IMR-90 (cell line): ENCODE measurements at regions not wholly inside any gene's neighbourhood (a gene's known extent, or its start where the extent isn't known, plus 50 kb on each side); places are given as distances from the start of the nearest gene placed in this dataset.

ENCODE experiments used
- ATAC-seq: fragments of 200-7000 bp; cut with Tn5 transposase; 2 replicates; pipeline ENCODE4 v1.9.1; 2020; ENCODE audit warnings: low read depth, mild to moderate bottlenecking, moderate library complexity
- BruUV-seq: library from RNA; stranded (reverse); fragments of 400-500 nt; replicated peaks from 2 replicates; lab custom pipeline; 2021; lab: Mats Ljungman, UMichigan
- CTCF ChIA-PET: fragments of 300-600 bp; formaldehyde crosslinking; extraction: SDS; loops from one replicate; lab custom pipeline; 2021; ENCODE audit warnings: antibody characterized with exemption; lab: Yijun Ruan, JAX
- POLR2A ChIA-PET: fragments of 300-600 bp; sonication (Branson Sonifier 250); formaldehyde crosslinking; loops from one replicate; lab custom pipeline; 2022; ENCODE audit warnings: antibody characterized with exemption; ENCODE audit not compliant: unreplicated experiment; lab: Charles Lee
- DNase-seq: peaks from one replicate; pipeline ENCODE4 v3.0.0; 2013
- H2AFZ ChIP-seq: replicated peaks from 2 replicates; pipeline ENCODE3; 2013; ENCODE audit warnings: low read length, mild to moderate bottlenecking; ENCODE audit not compliant: poor library complexity
- H2AK5ac ChIP-seq: 2 replicates; pipeline ENCODE4 v1.6.1; 2013; ENCODE audit warnings: low read depth, low read length, inconsistent platforms
- H2AK9ac ChIP-seq: replicated peaks from 2 replicates; pipeline ENCODE3; 2013; ENCODE audit warnings: mild to moderate bottlenecking, low read depth, low read length, moderate library complexity; ENCODE audit not compliant: poor library complexity
- H2BK120ac ChIP-seq: 2 replicates; pipeline ENCODE4 v1.6.1; 2013; ENCODE audit warnings: low read depth, low read length, inconsistent platforms
- H2BK15ac ChIP-seq: 3 replicates; pipeline ENCODE4 v1.6.1; 2013; ENCODE audit warnings: low read depth, low read length, inconsistent platforms
- H2BK20ac ChIP-seq: 2 replicates; pipeline ENCODE4 v1.6.1; 2013; ENCODE audit warnings: low read depth, mild to moderate bottlenecking, inconsistent platforms, low read length, moderate library complexity
- H2BK5ac ChIP-seq: 2 replicates; pipeline ENCODE4 v1.6.1; 2013; ENCODE audit warnings: mild to moderate bottlenecking, low read depth, low read length, inconsistent platforms; ENCODE audit not compliant: poor library complexity, severe bottlenecking
- H3K14ac ChIP-seq: replicated peaks from 2 replicates; pipeline ENCODE4 v1.6.1; 2013; ENCODE audit warnings: low read depth, low read length, inconsistent platforms
- H3K18ac ChIP-seq: 2 replicates; pipeline ENCODE4 v1.6.1; 2013; ENCODE audit warnings: low read depth, low read length, control low read depth
- H3K23ac ChIP-seq: 2 replicates; pipeline ENCODE4 v1.6.1; 2013; ENCODE audit warnings: low read depth, low read length, inconsistent platforms
- H3K27ac ChIP-seq: 2 replicates; pipeline ENCODE4 v1.5.1; 2013; ENCODE audit warnings: mild to moderate bottlenecking, control low read depth, low read length; ENCODE audit not compliant: insufficient read depth
- H3K27me3 ChIP-seq: 2 replicates; pipeline ENCODE4 v1.6.1; 2013; ENCODE audit warnings: low read length; ENCODE audit not compliant: control insufficient read depth, insufficient read depth
- H3K36me3 ChIP-seq: 2 replicates; pipeline ENCODE4 v1.6.1; 2013; ENCODE audit warnings: low read length, mixed read lengths; ENCODE audit not compliant: control insufficient read depth, insufficient read depth
- H3K4ac ChIP-seq: 2 replicates; pipeline ENCODE4 v1.6.1; 2013; ENCODE audit warnings: low read depth, low read length, inconsistent platforms
- H3K4me1 ChIP-seq: 2 replicates; pipeline ENCODE4 v1.6.1; 2013; ENCODE audit warnings: low read length, mixed read lengths; ENCODE audit not compliant: control insufficient read depth, insufficient read depth
- H3K4me2 ChIP-seq: 2 replicates; pipeline ENCODE4 v1.6.1; 2013; ENCODE audit warnings: low read depth, mild to moderate bottlenecking, control low read depth, low read length, moderate library complexity
- H3K4me3 ChIP-seq: 2 replicates; pipeline ENCODE4 v1.5.1; 2013; ENCODE audit warnings: low read depth, mild to moderate bottlenecking, control low read depth, low read length, moderate library complexity; ENCODE audit not compliant: insufficient read depth
- H3K56ac ChIP-seq: 2 replicates; pipeline ENCODE4 v1.6.1; 2013; ENCODE audit warnings: low read length, inconsistent platforms; ENCODE audit not compliant: insufficient read depth; ENCODE audit errors: extremely low read depth
- H3K79me1 ChIP-seq, 2 experiments: 2 replicates each; pipeline ENCODE4 v1.6.1; 2013; ENCODE audit warnings: low read length in 2 of 2, inconsistent platforms in 1 of 2, low read depth in 1 of 2
- H3K9ac ChIP-seq: 2 replicates; pipeline ENCODE4 v1.6.1; 2013; ENCODE audit warnings: low read depth, low read length, control low read depth
- H3K9me1 ChIP-seq: 2 replicates; pipeline ENCODE4 v1.6.1; 2013; ENCODE audit warnings: low read length, inconsistent platforms; ENCODE audit not compliant: insufficient read depth
- H3K9me3 ChIP-seq: 2 replicates; pipeline ENCODE4 v1.6.1; 2013; ENCODE audit warnings: low read length; ENCODE audit not compliant: control insufficient read depth, insufficient read depth
- H4K20me1 ChIP-seq: 2 replicates; pipeline ENCODE4 v1.6.1; 2013; ENCODE audit warnings: low read length, inconsistent platforms; ENCODE audit not compliant: insufficient read depth
- H4K5ac ChIP-seq: 2 replicates; pipeline ENCODE4 v1.6.1; 2013; ENCODE audit warnings: mild to moderate bottlenecking, low read depth, low read length, control low read depth
- H4K8ac ChIP-seq, 2 experiments: 2 replicates each; pipeline ENCODE4 v1.6.1; 2013; ENCODE audit warnings: low read depth in 2 of 2, low read length in 2 of 2, control low read depth in 1 of 2, inconsistent platforms in 1 of 2
- H4K91ac ChIP-seq: 2 replicates; pipeline ENCODE4 v1.6.1; 2013; ENCODE audit warnings: low read depth, low read length, inconsistent platforms; ENCODE audit not compliant: insufficient read depth
- BHLHE40 ChIP-seq: fragments of 150-350 bp; IDR thresholded peaks from 2 replicates; pipeline ENCODE4 v1.6.1; 2016; ENCODE audit warnings: mild to moderate bottlenecking, low read depth, low read length
- CHD1 ChIP-seq: IDR thresholded peaks from 2 replicates; pipeline ENCODE4 v1.6.1; 2012; ENCODE audit warnings: low read depth, low read length, improper control_type of control experiment
- ELK1 ChIP-seq: fragments of 150-350 bp; IDR thresholded peaks from 2 replicates; pipeline ENCODE4 v1.6.1; 2016; ENCODE audit warnings: low read depth, mild to moderate bottlenecking, low read length, moderate library complexity, borderline replicate concordance
- FOS ChIP-seq: fragments of 150-350 bp; IDR thresholded peaks from 2 replicates; pipeline ENCODE4 v1.6.1; 2016; ENCODE audit warnings: low read depth, low read length
- MAFK ChIP-seq: IDR thresholded peaks from 2 replicates; pipeline ENCODE4 v1.6.1; 2012; ENCODE audit warnings: low read depth, low read length, improper control_type of control experiment
- MAZ ChIP-seq: IDR thresholded peaks from 2 replicates; pipeline ENCODE4 v1.6.1; 2012; ENCODE audit warnings: low read depth, mild to moderate bottlenecking, low read length, improper control_type of control experiment, moderate library complexity, borderline replicate concordance
- MXI1 ChIP-seq: IDR thresholded peaks from 2 replicates; pipeline ENCODE4 v1.6.1; 2012; ENCODE audit warnings: low read depth, mild to moderate bottlenecking, low read length, moderate library complexity, borderline replicate concordance
- RAD21 ChIP-seq: IDR thresholded peaks from 2 replicates; pipeline ENCODE4 v1.6.1; 2012; ENCODE audit warnings: low read length, improper control_type of control experiment
- RCOR1 ChIP-seq: IDR thresholded peaks from 2 replicates; pipeline ENCODE4 v1.6.1; 2012; ENCODE audit warnings: mild to moderate bottlenecking, low read length, improper control_type of control experiment; ENCODE audit not compliant: insufficient replicate concordance
- RFX5 ChIP-seq: IDR thresholded peaks from 2 replicates; pipeline ENCODE4 v1.8.0; 2012; ENCODE audit warnings: low read depth, mild to moderate bottlenecking, low read length, moderate library complexity
- SMC3 ChIP-seq: fragments of 150-350 bp; IDR thresholded peaks from 2 replicates; pipeline ENCODE4 v1.6.1; 2016; ENCODE audit warnings: low read depth, mild to moderate bottlenecking, antibody characterized with exemption, low read length, moderate library complexity
- USF2 ChIP-seq: fragments of 150-350 bp; IDR thresholded peaks from 2 replicates; pipeline ENCODE4 v1.6.1; 2017; ENCODE audit warnings: mild to moderate bottlenecking, antibody characterized with exemption, low read length, low read depth
- WGBS, 2 experiments: methylation state at CpG; one replicate each; pipeline versions ENCODE4 v1.1.5 to v1.1.7; 2013; ENCODE audit warnings: missing lambda C conversion rate in 2 of 2; ENCODE audit not compliant: insufficient read length in 1 of 2; ENCODE audit errors: extremely low coverage in 2 of 2; 5-methylcytosine and 5-hydroxymethylcytosine counted together
- dilution Hi-C: fragments of 300-500 bp; cut with HindIII; formaldehyde crosslinking; loops from one replicate; pipeline ENCODE4 v1.14.3; 2018; ENCODE audit warnings: low sequenced_read_pairs; ENCODE audit not compliant: unreplicated experiment
- in situ Hi-C: fragments of 300-500 bp; cut with MboI; formaldehyde crosslinking; loops from 3 replicates; pipeline ENCODE4 v1.14.3; 2019; ENCODE audit warnings: low sequenced_read_pairs, inconsistent platforms, mixed read lengths
- intact Hi-C: fragments of 100-400 bp; cut with micrococcal nuclease; formaldehyde crosslinking; loops from 2 replicates; pipeline ENCODE4 v1.10.0; 2022

- no TSS peak for BruUV-seq
- Histone ChIP-seq H2BK5ac (no peak overlapping the region), H2AFZ (no peak overlapping the region), H3K4ac (no peak overlapping the region), H4K8ac (no peak overlapping the region), H3K79me1 (no peaks in the 10 kb centered on the region), H3K9me3 (peaks cover 9% of the 10 kb centered on the region), H3K27me3 (no peaks in the 10 kb centered on the region), H2BK120ac (no peak overlapping the region), H2AK5ac (no peak overlapping the region), H3K56ac (no peak overlapping the region), H2AK9ac (no peak overlapping the region), H3K36me3 (no peaks in the 10 kb centered on the region), H2BK20ac (no peak overlapping the region), H2BK15ac (no peak overlapping the region), H3K23ac (no peak overlapping the region), H3K4me1 (no peaks in the 10 kb centered on the region), H3K4me2 (no peak overlapping the region), H4K91ac (no peak overlapping the region), H3K14ac (no peak overlapping the region), H3K4me3 (no peak overlapping the region), H3K18ac (no peak overlapping the region), H4K5ac (no peak overlapping the region), H3K9me1 (no peaks in the 10 kb centered on the region), H3K9ac (no peak overlapping the region), H3K27ac (no peak overlapping the region), H4K20me1 (no peaks in the 10 kb centered on the region)
- in situ Hi-C loops (no loop called here), dilution Hi-C loops (no loop called here), intact Hi-C loops (no loop called here)
- TF ChIP-seq RFX5 = no peak
- no peak for TF ChIP-seq FOS
- no peak for TF ChIP-seq USF2
- no peak for TF ChIP-seq MAZ
- no peak for TF ChIP-seq MAFK
- TF ChIP-seq MXI1 = no peak
- no peak for TF ChIP-seq CHD1
- no peak for TF ChIP-seq BHLHE40
- TF ChIP-seq ELK1 = no peak
- no peak for TF ChIP-seq RAD21
- no peak for TF ChIP-seq SMC3
- no peak for TF ChIP-seq RCOR1
- CTCF ChIA-PET = no interaction called here
- DNase-seq (no peak), ATAC-seq (no peak)
- WGBS, 2 experiments = no CpG with 5 or more reads among the region's 1 CpG
- POLR2A ChIA-PET = no interaction called here
Observed at GRCh38 chr3:145251311-145251710, 909.7 kb downstream of the PLOD2 start.
